Karpas-422 (cell line): ENCODE measurements at regions not wholly inside any gene's neighbourhood (a gene's known extent, or its start where the extent isn't known, plus 50 kb on each side); places are given as distances from the start of the nearest gene placed in this dataset.

ENCODE experiments used
- DNase-seq: peaks from one replicate; pipeline ENCODE4 v3.0.0-alpha.2; 2015
- H2AFZ ChIP-seq: fragments of 200-600 bp; sonication (generic); 2 replicates; pipeline ENCODE4 v1.6.1; 2014; ENCODE audit warnings: antibody characterized with exemption, low read length, mixed read lengths
- H3K27ac ChIP-seq: fragments of 200-600 bp; sonication (generic); 2 replicates; pipeline ENCODE4 v1.5.1; 2014; ENCODE audit warnings: mild to moderate bottlenecking, low read length, moderate library complexity
- H3K27me3 ChIP-seq: fragments of 200-600 bp; sonication (generic); 2 replicates; pipeline ENCODE4 v1.6.1; 2014; ENCODE audit warnings: low read length, mixed read lengths
- H3K36me3 ChIP-seq: fragments of 200-600 bp; sonication (generic); 2 replicates; pipeline ENCODE4 v1.6.1; 2014; ENCODE audit warnings: low read length, mixed read lengths; ENCODE audit not compliant: insufficient read depth
- H3K4me1 ChIP-seq: fragments of 200-600 bp; sonication (generic); 2 replicates; pipeline ENCODE4 v1.6.1; 2014; ENCODE audit warnings: mild to moderate bottlenecking, low read length, mixed read lengths
- H3K4me2 ChIP-seq: fragments of 200-600 bp; sonication (generic); 2 replicates; pipeline ENCODE4 v1.6.1; 2014; ENCODE audit warnings: low read length, low read depth, mild to moderate bottlenecking; ENCODE audit not compliant: poor library complexity, severe bottlenecking
- H3K4me3 ChIP-seq: fragments of 200-600 bp; sonication (generic); 2 replicates; pipeline ENCODE4 v1.5.1; 2014; ENCODE audit warnings: mild to moderate bottlenecking, antibody characterized with exemption, low read length, mixed read lengths
- H3K79me2 ChIP-seq: fragments of 200-600 bp; sonication (generic); 2 replicates; pipeline ENCODE4 v1.6.1; 2014; ENCODE audit warnings: mild to moderate bottlenecking, low read length, mixed read lengths
- H3K9ac ChIP-seq: fragments of 200-600 bp; sonication (generic); 2 replicates; pipeline ENCODE4 v1.6.0; 2014; ENCODE audit warnings: low read length
- H3K9me2 ChIP-seq: fragments of 200-600 bp; sonication (generic), shearing (Covaris generic); replicated peaks from 2 replicates; pipeline ENCODE4 v1.6.0; 2014; ENCODE audit warnings: mild to moderate bottlenecking, low read length, moderate library complexity; ENCODE audit not compliant: insufficient read depth
- H3K9me3 ChIP-seq: fragments of 300-700, 200-600 bp; sonication (generic); 2 replicates; pipeline ENCODE4 v1.6.1; 2014; ENCODE audit warnings: low read length, mixed read lengths
- H4K20me1 ChIP-seq: fragments of 200-600 bp; sonication (generic); 2 replicates; pipeline ENCODE4 v1.6.1; 2014; ENCODE audit warnings: mild to moderate bottlenecking, antibody characterized with exemption, low read length, low read depth; ENCODE audit not compliant: insufficient read depth

DNA sequence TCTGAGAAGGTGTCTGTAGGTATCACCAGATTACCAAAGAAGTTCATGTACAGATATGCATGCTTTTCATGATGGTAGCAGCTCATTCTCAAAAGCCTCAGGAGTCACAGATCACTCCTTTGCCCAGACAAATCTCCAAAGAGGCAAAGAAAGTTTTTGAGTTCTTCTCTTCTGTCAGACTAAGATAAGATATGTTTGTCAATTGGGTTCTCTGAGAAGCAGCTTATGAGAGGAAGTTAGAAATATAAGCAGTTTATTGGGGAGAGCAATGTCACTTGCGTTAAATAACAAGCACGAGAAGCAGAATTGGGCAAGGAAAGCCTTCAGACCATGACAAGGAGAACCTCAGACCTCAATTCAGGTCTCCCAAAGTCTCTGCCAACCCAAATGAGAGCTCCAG, 219.2 kb upstream of the KLF4 start:
- Histone ChIP-seq H3K9me3 (no peaks in the 10 kb centered on the region), H3K27me3 (no peaks in the 10 kb centered on the region), H3K4me3 (no peak overlapping the region), H2AFZ (no peak overlapping the region), H3K36me3 (no peaks in the 10 kb centered on the region), H3K4me2 (no peak overlapping the region), H4K20me1 (no peaks in the 10 kb centered on the region), H3K4me1 (no peaks in the 10 kb centered on the region), H3K9ac (no peak overlapping the region), H3K9me2 (no peaks in the 10 kb centered on the region), H3K79me2 (no peaks in the 10 kb centered on the region), H3K27ac (no peak overlapping the region)
- no peak for DNase-seq

DNA sequence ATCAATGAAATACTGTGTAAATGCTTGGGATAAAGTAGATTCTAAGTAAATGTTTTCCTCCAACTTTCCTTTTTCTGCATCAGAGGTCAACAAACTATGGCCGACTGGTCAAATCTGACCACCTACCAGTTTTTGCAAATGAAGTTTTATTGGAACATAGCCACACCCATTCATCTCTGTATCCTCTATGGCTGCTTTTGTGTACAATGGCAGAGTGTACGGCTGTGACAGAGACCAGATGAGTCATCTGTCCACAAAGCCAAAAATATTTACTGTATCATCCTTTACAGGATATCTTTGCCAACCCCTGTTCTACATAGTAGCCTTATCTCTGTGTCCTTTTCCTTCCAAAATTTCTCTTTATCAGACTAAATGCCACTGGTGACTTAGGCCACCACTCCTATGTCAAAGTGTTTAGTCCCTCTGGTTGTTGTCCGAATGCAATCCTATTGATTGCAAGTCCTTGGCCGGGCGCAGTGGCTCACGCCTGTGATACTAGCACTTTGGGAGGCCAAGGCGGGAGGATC, 218.4 kb upstream of the KLF4 start:
- no peak overlapping the region for H3K4me2 ChIP-seq
- no peaks in the 10 kb centered on the region for H3K9me2 ChIP-seq
- H3K4me1 ChIP-seq = no peaks in the 10 kb centered on the region
- H4K20me1 ChIP-seq = no peaks in the 10 kb centered on the region
- no peak overlapping the region for H2AFZ ChIP-seq
- H3K9me3 ChIP-seq = no peaks in the 10 kb centered on the region
- no peaks in the 10 kb centered on the region for H3K27me3 ChIP-seq
- no peaks in the 10 kb centered on the region for H3K36me3 ChIP-seq
- no peak overlapping the region for H3K27ac ChIP-seq
- no peaks in the 10 kb centered on the region for H3K79me2 ChIP-seq
- DNase-seq = no peak
- no peak overlapping the region for H3K4me3 ChIP-seq
- no peak overlapping the region for H3K9ac ChIP-seq

DNA sequence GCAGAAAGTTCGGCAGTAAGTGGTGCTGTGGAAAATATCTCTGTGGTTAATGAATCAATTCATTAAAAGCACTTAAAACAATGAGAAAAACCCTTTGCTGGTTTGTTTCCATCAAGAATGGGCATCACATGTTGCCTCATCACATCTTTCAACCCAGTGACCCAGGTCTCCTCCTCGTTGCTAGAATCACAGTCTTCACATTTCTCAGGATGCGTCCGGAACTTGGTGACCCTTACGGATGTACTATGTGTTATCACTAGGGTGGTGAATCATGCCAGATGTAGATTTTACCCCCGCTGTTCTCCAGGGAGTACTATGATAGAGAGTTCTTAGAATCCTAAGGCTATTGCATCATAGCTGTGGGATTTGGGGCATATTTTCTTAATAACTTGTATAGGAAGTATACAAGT, 217.9 kb upstream of the KLF4 start:
- Histone ChIP-seq H3K27me3 (no peaks in the 10 kb centered on the region), H3K36me3 (no peaks in the 10 kb centered on the region), H3K9me2 (no peaks in the 10 kb centered on the region), H3K79me2 (no peaks in the 10 kb centered on the region), H3K9ac (no peak overlapping the region), H2AFZ (no peak overlapping the region), H3K9me3 (no peaks in the 10 kb centered on the region), H4K20me1 (no peaks in the 10 kb centered on the region), H3K27ac (no peak overlapping the region), H3K4me1 (no peaks in the 10 kb centered on the region), H3K4me2 (no peak overlapping the region), H3K4me3 (no peak overlapping the region)
- DNase-seq = no peak

DNA sequence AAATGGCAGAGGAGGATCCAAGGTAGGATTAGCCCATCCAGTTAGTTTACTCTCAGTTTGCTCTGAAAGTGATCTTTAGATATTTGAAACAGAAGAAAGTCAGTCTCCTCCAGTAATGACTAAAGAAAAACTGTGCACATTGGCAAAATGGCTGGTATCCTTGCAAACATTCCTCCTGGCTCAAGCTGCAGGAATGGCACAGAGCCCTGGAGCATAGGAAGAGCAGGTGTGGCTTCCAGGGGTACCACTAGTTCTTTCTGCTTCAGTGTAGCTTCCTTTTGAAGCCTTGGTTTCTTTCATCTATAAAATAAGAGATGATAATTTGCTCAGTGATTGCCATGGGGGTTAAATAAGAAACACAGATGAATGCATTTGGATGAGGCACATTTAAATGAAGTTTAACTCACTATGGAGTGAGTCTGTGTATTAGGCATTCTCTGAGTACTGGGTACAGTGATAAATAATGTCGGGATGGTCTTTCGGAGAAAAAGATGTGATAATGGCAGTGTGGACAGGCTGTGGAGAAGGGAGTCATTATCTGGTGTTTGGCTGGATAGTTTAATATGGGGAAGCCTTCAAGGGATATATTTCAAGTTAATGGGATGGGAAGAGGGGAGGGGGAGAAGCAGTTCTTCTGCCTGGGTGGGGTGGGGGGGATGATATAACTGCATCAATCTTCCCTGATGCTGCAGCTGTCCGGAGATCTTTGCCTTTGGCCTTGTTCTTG, 217.3 kb upstream of the KLF4 start:
- Histone ChIP-seq H3K79me2 (no peaks in the 10 kb centered on the region), H3K4me1 (no peaks in the 10 kb centered on the region), H3K27me3 (no peaks in the 10 kb centered on the region), H3K9ac (no peak overlapping the region), H3K4me2 (no peak overlapping the region), H4K20me1 (no peaks in the 10 kb centered on the region), H3K36me3 (no peaks in the 10 kb centered on the region), H3K27ac (no peak overlapping the region), H3K9me2 (no peaks in the 10 kb centered on the region), H3K4me3 (no peak overlapping the region), H3K9me3 (no peaks in the 10 kb centered on the region), H2AFZ (no peak overlapping the region)
- no peak for DNase-seq

DNA sequence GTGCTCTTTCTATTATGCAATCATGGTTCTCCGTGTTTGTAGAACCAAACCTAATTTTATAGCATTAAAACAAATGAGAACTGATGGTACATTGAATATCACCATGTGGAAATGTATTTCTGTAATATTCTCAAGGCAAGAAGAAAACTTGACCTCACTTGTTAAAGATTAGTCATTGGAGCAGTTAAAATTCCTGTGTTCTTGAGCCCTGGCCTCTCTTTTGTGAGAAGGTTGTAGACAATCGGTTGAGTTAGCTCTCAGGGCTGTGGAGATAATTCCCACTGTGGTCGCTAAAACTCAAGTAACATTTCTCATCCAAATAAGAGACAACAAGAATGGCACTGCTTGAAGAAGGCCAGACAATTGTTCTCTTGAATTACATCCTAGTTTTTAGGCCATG, 216.0 kb upstream of the KLF4 start:
- Histone ChIP-seq H3K9ac (no peak overlapping the region), H3K4me1 (no peaks in the 10 kb centered on the region), H3K9me3 (no peaks in the 10 kb centered on the region), H3K4me2 (no peak overlapping the region), H3K27me3 (no peaks in the 10 kb centered on the region), H3K79me2 (no peaks in the 10 kb centered on the region), H3K27ac (no peak overlapping the region), H3K36me3 (no peaks in the 10 kb centered on the region), H3K9me2 (no peaks in the 10 kb centered on the region), H3K4me3 (no peak overlapping the region), H4K20me1 (no peaks in the 10 kb centered on the region), H2AFZ (no peak overlapping the region)
- DNase-seq = no peak

DNA sequence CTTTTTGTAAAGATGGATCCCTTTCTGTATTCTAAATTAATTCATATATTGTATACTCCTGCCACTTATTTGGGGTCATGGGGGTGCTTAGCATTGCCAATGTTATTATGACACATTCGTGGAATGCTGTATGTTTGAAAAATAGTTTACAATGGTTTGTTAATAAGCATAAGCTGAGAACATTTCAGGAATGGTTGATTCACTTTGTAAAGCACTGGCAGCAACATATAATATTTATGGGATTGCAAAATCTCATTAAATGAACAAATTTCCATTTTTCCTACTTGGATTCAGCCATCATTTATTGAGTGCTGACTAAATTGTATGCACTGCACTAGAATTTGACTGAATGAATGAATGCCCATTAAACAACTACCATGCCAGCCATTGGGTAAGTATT, 215.2 kb upstream of the KLF4 start:
- Histone ChIP-seq H3K4me2 (no peak overlapping the region), H3K36me3 (no peaks in the 10 kb centered on the region), H3K27ac (no peak overlapping the region), H3K79me2 (no peaks in the 10 kb centered on the region), H3K27me3 (no peaks in the 10 kb centered on the region), H3K4me3 (no peak overlapping the region), H4K20me1 (no peaks in the 10 kb centered on the region), H3K9ac (no peak overlapping the region), H3K4me1 (no peaks in the 10 kb centered on the region), H2AFZ (no peak overlapping the region), H3K9me3 (no peaks in the 10 kb centered on the region), H3K9me2 (no peaks in the 10 kb centered on the region)
- DNase-seq = no peak

DNA sequence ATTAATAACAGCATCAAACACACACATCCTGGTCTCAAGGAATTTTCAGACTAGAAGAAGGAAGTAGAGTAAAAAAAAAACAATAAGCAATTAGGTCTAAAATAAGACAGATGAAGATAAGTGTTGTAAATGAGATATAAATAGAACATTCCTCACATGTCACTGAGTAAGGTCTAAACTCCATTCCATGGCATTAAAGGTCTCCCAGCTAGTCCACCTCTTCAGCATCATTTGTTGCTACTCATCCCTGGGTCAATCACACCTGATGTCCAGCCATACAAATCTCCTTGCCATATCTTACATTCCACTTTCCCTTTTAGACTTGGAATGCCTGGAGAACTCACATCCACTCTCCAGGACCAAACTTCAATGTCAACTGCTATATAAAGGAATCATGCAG, 214.1 kb upstream of the KLF4 start:
- H3K27ac ChIP-seq = no peak overlapping the region
- no peak overlapping the region for H3K9ac ChIP-seq
- H3K27me3 ChIP-seq = no peaks in the 10 kb centered on the region
- H3K36me3 ChIP-seq = no peaks in the 10 kb centered on the region
- no peaks in the 10 kb centered on the region for H3K79me2 ChIP-seq
- H2AFZ ChIP-seq = no peak overlapping the region
- no peak overlapping the region for H3K4me3 ChIP-seq
- no peak for DNase-seq
- H3K4me1 ChIP-seq = no peaks in the 10 kb centered on the region
- no peak overlapping the region for H3K4me2 ChIP-seq
- no peaks in the 10 kb centered on the region for H4K20me1 ChIP-seq
- H3K9me3 ChIP-seq = no peaks in the 10 kb centered on the region
- H3K9me2 ChIP-seq = no peaks in the 10 kb centered on the region

DNA sequence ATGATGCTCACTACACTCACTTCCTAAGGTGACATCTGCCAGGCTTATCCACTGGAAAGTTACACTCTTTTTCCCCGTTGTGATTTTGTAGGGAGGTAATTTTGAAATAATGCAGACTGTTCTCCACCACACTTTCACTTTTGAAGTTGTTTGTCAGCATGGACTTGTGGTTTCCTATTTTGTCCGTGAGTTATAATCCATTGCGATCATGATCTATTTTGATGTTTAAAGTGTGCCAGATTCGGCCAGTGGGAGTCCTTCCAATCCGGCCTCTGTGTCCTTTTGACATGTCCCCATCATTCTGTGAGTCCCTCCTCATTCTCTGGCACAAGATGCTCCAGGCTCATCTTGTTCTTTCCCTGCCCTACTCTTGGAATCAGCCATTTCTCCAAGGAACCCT, 211.3 kb upstream of the KLF4 start:
- no peaks in the 10 kb centered on the region for H3K36me3 ChIP-seq
- no peak overlapping the region for H3K27ac ChIP-seq
- no peak overlapping the region for H3K4me2 ChIP-seq
- H3K4me1 ChIP-seq = no peaks in the 10 kb centered on the region
- H3K27me3 ChIP-seq = no peaks in the 10 kb centered on the region
- no peak overlapping the region for H3K9ac ChIP-seq
- H3K9me2 ChIP-seq = no peaks in the 10 kb centered on the region
- no peak overlapping the region for H3K4me3 ChIP-seq
- no peaks in the 10 kb centered on the region for H3K79me2 ChIP-seq
- no peak overlapping the region for H2AFZ ChIP-seq
- no peaks in the 10 kb centered on the region for H3K9me3 ChIP-seq
- no peak for DNase-seq
- no peaks in the 10 kb centered on the region for H4K20me1 ChIP-seq
